ENCODE measurements at regions not wholly inside any gene's neighbourhood (a gene's known extent, or its start where the extent isn't known, plus 50 kb on each side); places are given as distances from the start of the nearest gene placed in this dataset.

- DNase-seq (ENCODE audit: low spot score) = no peak
Measured at GRCh38 chr19:28505933-28506332, 707.0 kb downstream of the UQCRFS1 start.

DNA sequence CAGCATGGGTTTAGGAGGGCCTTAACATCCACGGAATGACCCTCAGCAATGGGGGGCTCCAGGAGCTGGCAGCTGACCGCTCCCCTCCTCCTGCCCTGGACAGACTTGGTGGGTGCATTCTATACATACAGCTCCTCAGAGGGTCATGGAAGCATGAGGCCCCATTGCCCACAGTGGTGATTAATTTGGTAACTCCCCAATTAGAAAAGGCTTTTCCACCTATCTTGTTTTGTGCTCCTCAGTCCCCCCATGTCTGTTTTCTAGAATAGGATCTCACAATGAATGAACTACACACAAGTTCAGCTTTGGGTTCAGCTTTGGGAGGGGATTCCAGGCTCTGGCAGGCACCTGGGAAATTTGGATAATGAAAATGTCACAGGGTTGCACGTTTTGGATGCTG, 707.8 kb downstream of the UQCRFS1 start:
- no peak for DNase-seq (ENCODE audit: low spot score)

GRCh38 chr19:28504727-28505126, 708.2 kb downstream of the UQCRFS1 start:
- DNase-seq (ENCODE audit: low spot score) = no peak

DNA sequence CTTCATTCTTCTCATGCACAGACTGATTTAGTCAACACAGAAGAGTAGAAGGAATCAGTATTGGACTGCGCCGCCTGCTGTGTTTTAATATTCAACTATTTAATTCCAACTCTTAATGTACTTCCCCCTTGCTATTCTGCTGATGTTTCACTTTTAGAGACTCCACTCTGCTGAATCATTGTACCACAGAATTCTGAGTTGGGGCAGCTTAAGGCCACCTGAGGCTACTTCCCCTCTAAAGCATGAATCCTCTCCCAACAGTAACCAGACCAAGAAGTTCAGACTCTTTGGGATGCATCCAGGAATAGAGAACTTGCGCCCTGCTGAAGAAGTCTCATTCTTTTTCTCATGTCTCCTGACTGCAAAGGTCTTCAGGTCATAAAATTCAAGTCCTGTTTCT, 708.8 kb downstream of the UQCRFS1 start:
- no peak for DNase-seq (ENCODE audit: low spot score)

DNA sequence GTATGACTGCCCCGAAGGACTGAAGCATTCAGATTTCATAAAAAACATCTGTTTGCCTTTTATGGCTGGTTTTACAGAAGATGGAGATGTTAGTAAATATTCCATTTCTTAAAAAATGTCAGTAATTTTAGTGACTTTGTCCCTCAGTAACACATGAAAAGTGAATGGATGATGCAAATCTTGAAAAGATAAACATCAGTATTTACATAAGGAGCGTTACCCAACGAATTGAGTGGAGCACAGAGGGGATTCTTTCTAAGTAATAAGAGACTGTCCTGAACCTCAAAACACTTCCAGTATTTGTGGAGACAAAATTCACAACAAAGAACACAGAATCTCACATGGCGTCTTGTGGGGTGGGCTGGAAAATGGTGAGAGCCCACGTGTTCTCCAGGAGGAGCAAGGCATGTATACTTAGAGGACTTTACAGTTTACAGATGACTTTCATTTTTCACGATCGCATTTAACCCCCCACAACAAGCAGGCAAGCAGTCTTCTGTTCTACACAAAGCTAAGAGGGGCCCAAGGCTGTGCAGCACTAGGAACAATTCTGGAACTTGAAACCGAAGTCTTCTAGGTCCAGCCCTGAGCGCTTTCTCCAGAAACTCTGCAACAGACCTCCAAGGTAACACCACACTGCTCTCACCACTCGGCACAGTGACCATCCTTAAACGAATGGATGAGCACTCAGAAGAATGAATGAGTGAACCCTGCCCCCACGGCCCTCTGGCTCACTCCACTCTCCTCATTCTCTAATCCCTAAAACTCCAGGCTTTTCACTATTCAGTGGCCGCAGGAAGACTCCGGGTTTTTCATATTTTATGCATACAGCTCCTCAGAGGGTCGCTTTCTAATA, 709.8 kb downstream of the UQCRFS1 start:
- no peak for DNase-seq (ENCODE audit: low spot score)

- no peak for DNase-seq (ENCODE audit: low spot score)
Measured at GRCh38 chr19:28501976-28502375, 711.0 kb downstream of the UQCRFS1 start.

DNA sequence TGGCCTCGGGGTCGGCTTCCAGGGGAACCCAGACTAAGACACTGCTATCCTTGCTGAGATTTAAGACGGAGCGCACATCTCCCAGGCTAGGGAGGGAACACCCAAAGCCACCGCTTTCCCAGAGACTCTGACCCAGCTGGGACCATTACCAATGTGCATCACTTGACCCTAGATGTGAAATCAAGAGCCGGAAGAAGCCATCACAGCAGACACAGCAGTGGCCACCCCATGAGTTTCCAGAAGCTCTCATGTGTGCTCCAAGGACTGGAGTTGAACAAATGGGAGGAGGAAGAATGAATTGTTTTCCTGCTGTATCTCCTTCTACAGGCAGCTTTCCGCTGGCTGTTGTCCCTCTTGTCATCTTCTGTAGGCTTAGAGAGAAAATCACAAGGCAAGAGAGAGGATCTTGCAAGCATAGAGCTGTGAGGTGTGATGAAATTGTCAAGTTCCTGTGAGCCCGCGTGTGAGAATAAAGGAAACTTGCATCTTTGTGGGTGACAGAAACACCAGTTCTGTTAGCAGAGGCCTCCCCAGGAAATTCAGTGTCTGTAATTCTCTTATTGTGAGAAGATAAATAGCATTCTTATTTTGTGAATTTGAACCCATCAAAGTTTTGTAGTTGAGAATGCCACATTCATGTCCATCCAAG, 711.8 kb downstream of the UQCRFS1 start:
- DNase-seq (ENCODE audit: low spot score) = no peak

DNA sequence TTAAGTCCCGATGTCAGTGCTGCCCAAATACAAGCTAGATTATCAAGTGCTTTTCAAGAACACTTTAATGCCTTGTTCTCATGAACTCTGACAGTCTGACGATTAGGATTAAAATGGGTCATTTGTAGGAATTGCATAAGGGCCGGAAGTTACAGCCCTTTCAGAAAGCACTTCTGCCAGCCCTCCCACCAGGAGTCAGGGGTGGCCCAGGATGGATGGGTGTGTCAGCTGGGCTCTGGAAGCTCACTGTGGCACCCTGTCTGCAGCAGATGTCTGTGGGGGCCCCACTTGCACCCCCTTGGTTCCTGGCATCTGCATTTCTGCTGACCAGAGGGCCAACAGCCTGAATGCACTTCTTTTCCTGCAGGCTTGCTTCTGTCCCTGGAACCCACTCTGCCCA, 712.7 kb downstream of the UQCRFS1 start:
- DNase-seq (ENCODE audit: low spot score) = no peak

DNA sequence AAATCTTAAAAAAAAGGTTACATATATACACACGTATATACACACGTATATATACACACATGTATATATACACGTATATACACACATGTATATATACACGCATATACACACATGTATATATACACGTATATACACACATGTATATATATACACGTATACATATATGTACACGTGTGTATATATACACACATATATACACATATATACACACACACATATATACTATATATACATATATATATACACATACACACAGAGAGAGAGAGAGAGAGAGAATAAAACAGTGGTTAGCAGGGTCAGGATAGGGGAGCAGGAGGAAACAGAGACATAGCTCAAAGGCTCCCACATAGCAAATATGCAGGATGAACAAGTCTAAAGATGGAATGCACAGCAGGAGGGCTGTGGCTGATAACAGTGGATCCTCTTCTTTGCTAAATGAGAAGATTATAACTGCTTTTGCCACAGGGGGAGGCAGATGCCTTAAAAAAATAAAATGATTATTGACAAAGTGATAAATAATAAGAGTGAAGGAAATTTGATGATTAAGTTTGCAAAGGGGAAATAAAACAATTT, 714.5 kb downstream of the UQCRFS1 start:
- no peak for DNase-seq (ENCODE audit: low spot score)

GRCh38 chr19:28497887-28498286, 715.1 kb downstream of the UQCRFS1 start:
- DNase-seq (ENCODE audit: low spot score) = no peak

DNA sequence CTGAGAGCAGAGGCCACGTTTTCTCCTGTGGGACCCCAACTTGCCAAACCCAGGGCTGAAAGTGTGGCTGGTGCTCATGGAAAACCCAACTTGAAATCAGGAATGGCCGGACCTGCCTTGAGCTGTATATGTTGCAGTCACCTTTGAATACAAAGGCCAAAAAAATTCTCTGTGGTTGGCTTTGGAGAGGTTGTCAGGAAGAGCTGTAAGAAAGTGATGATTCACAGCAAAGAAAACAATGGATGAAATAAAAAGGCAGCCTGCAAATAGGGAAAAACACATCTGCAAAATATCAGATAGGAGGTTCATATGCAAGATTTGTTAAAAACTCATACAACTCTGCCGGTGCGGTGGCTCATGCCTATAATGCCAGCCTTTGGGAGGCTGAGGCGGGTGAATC, 715.8 kb downstream of the UQCRFS1 start:
- no peak for DNase-seq (ENCODE audit: low spot score)

GRCh38 chr19:28495046-28495445, 717.9 kb downstream of the UQCRFS1 start:
- no peak for DNase-seq (ENCODE audit: low spot score)

DNA sequence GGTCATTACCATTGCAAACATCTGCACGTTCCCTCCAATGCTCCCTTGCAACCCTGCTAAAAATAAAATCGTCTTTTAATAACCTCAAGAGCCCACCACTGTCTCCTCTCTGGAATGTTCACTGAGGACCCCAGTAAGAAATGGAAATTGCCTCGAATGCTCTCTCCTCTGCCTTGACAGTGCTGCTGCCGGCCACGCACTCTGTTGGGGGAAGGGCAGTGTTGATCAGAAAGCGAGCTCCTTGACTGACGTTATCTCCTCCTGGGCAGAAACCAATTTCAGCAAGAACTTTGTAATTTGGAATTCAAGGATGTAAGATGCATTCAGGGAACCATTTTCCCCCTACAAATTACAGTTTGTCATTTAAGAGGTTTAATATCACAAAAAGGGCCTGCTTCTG, 718.5 kb downstream of the UQCRFS1 start:
- DNase-seq (ENCODE audit: low spot score) = no peak

DNA sequence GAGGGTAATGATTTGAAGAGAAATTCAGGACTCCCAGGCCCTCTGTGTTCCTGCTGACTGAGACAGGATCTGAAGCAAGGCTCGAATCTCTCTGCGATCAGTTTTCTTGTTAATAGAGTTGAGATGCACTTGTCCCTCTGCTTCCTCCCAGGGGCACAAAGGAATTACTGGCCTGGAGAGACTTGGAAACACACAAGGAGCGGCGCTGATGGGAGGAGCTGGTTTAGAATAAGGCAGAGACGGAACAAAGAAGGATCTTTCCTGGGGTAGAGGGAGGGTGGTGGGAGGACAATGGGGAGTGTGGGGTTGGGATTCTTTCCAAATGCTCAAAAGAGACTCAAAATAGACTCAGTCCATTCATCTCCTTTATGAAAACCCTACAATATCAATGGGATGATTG, 719.1 kb downstream of the UQCRFS1 start:
- DNase-seq (ENCODE audit: low spot score) = peak; percentile 36

GRCh38 chr19:28492621-28493020, 720.3 kb downstream of the UQCRFS1 start:
- no peak for DNase-seq (ENCODE audit: low spot score)

DNA sequence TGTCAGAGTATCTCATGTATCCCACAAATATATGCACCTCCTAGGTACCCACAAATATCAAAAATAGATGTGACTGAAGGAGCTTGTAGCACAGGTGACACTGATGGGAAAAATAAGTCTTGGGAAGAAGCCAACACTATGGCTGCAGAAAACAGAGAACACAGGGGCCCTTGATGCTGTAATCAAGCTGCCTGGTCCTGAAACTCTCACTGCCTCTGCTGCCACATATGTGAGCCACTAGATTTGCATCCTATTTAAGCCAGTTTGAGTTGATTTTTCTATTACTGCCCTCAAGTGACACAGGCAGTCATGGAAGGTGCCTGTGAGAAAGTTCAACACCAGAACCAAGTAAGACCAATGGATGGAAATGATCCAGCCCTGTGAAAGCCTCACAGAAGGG, 720.8 kb downstream of the UQCRFS1 start:
- no peak for DNase-seq (ENCODE audit: low spot score)

- no peak for DNase-seq (ENCODE audit: low spot score)
Measured at GRCh38 chr19:28489776-28490175, 723.2 kb downstream of the UQCRFS1 start.

- DNase-seq (ENCODE audit: low spot score) = peak; percentile 21
Measured at GRCh38 chr19:28489126-28489660, 723.8 kb downstream of the UQCRFS1 start.

GRCh38 chr19:28487999-28488398, 725.0 kb downstream of the UQCRFS1 start:
- DNase-seq (ENCODE audit: low spot score) = no peak

DNA sequence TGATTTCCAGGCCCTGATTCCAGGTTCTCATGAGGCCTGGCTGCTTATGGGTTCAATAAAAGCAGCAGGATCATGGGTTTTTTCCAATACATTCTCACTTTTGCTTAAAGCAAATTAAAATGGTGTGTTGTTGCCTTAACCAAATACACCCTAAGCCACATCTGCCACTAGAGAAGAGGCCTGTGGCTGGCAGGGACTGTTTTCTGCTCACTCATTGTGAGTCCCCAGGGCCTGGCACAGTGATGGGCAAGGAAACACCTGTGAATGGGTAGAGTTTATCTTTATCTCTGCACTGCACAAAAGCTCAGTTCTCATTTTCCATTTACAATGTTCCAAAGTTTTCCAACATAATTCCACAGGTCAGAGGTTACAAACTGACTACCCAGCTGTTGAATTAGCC, 726.0 kb downstream of the UQCRFS1 start:
- no peak for DNase-seq (ENCODE audit: low spot score)

DNA sequence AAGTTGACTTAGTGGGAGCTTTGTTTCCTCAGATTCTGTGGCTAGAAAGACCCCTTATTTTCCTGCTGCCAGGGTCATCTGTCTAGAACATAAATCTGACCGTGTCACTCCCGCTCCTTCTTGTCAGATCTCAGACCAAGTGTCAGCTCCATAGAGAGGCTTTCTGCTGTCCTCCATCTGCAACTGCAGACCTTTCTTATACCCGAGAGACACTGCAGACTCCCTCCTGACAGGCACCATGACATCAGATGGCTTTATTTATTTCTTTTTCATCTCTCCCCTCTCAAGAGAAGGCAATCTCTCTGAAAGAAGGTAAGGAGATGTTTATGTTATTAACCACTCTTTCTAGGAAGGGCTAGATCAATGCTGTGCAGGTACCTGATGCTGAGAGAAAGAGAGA, 726.5 kb downstream of the UQCRFS1 start:
- no peak for DNase-seq (ENCODE audit: low spot score)

GRCh38 chr19:28485292-28485691, 727.7 kb downstream of the UQCRFS1 start:
- no peak for DNase-seq (ENCODE audit: low spot score)

GRCh38 chr19:28483197-28483596, 729.8 kb downstream of the UQCRFS1 start:
- DNase-seq (ENCODE audit: low spot score) = no peak

All from iPS-NIHi11 (cell line).